NCI-H2227 (cell line): ENCODE measurements at regions not wholly inside any gene's neighbourhood (a gene's known extent, or its start where the extent isn't known, plus 50 kb on each side); places are given as distances from the start of the nearest gene placed in this dataset.
"Not testable (repeated sequence)": the region's sequence is repeated elsewhere in the genome, so short reads cannot be mapped to it uniquely, and the experiment has no call there.

Source experiments
- DNase-seq: peaks from one replicate; lab custom pipeline; 2025; ENCODE audit not compliant: unreplicated experiment; lab: John Stamatoyannopoulos, UW

DNA sequence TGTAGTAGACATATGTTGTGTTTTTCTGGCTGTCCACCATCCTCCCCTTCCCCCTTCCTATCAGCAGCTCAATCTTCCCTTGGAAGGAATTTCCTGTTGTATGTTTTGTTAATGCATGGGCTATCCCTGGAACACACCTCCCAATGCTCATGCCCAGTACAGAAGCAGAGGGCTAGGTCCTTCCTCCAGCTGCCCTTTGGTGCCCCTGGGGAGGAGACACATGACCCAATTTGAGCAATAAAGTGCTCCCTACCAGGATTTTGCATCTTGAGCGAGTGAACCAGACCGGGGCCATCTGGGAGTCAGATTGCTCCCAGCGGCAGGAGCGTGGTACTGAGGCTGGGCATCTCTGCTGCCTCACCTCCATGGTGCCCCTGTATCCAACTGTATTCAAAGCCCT, 141.5 kb upstream of the MED13 start:
- DNase-seq: no peak

GRCh38 chr17:62197156-62197555, 132.1 kb upstream of the MED13 start:
- DNase-seq: not testable (repeated sequence)

DNA sequence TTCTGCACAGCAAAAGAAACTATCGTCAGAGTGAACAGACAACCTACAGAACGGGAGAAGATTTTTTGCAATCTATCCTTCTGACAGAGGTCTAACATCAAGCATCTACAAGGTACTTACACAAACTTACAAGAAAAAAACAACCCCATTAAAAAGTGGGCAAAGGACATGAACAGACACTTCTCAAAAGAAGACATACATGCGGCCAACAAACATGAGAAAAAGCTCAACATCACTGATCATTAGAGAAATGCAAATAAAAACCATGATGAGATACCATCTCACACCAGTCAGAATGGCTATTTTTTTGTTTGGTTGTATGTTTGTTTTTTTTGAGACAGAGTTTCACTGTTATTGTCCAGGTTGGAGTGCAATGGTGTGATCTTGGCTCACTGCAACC, 131.5 kb upstream of the MED13 start:
- not testable (repeated sequence) for DNase-seq

DNA sequence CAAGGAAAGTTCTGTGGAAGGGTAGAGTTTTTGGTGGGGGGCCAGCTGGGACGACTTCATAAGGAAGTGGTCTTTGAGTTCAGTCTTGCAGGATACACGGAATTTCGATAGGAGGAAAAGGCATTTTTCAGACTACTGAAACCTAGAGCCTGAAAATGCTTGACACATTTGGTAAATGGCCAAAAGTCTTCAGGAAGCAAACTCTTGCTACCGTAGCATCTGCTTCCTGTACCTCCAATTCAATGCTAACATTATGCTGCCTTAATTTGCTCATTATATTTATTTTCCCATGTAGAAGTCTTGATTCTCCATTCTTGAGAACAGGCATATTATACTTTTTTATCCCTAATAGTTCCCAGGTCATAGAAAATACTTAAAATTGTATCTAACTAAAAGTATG, 129.3 kb upstream of the MED13 start:
- DNase-seq: no peak

GRCh38 chr17:62193249-62193648, 128.2 kb upstream of the MED13 start:
- no peak for DNase-seq

- DNase-seq: no peak
Observed at GRCh38 chr17:62191390-62192361, 126.6 kb upstream of the MED13 start.

DNA sequence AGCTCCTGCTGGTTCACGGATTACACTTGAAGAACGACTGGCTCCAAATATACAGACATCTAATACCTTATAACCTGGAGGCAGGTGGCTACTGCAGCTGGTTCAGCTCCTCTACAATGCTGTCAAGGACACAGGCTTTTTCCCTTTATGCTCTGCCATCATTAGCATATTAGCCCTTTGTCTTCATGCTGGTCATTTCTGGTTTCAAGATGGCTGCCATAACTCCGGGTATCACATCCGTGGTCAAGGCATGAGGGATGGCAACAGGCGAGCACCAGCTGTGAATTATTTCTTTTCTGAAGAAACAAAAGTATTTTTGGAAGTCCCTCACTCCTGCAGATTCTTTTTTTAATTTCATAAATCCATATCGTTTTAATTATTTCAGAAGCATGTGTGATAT, 124.3 kb upstream of the MED13 start:
- no peak for DNase-seq

GRCh38 chr17:62188713-62189112, 123.6 kb upstream of the MED13 start:
- DNase-seq: no peak

GRCh38 chr17:62187681-62188080, 122.6 kb upstream of the MED13 start:
- no peak for DNase-seq

- no peak for DNase-seq
Observed at GRCh38 chr17:62186841-62187240, 121.8 kb upstream of the MED13 start.

DNA sequence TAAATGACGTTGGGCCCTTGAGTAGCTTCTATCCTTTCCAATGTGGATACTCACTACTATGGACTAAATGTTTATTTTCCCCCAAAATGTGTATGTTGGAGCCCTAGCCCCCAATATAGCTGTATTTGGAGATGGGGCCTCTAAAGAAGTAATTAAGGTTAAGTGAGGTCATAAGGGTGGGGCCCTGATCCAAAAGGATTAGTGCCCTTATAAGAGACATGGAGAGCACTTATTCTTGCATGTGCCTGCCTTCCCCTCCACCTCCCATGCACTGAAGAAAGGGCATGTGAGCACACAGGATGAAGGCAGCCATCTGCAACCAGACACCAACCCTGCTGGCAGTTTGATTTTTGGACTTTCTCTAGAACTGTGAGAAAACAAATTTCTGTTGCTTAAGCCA, 115.7 kb upstream of the MED13 start:
- DNase-seq: no peak

DNA sequence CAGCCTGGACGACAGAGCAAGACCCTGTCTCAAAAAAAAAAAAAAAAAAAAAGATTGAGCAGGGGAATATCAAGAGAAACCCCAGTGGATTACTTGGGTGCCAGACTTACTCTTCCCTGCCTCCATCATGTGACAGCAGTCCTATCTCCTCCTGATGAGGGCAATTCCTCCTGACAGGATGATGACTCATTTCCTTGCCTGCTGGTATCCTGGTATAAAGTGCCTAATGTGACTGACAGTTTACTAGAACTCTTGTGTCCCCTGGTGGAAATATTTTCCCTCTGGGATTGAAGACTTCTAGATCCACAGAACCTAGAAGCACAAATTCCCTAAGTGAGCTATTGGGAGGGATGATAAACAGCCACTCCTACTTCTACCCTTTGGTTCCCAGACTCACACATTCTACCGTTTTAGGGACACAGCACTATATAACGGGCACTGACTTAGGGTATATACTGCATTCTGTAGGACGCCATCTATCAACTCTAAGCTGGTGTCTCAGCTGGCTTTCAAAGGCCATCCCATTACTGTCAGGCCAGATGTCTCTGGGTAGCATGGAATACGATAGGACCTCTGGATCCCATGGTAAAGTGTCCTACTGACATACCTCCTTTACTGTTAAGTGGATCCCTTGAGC, 114.6 kb upstream of the MED13 start:
- DNase-seq: no peak

DNA sequence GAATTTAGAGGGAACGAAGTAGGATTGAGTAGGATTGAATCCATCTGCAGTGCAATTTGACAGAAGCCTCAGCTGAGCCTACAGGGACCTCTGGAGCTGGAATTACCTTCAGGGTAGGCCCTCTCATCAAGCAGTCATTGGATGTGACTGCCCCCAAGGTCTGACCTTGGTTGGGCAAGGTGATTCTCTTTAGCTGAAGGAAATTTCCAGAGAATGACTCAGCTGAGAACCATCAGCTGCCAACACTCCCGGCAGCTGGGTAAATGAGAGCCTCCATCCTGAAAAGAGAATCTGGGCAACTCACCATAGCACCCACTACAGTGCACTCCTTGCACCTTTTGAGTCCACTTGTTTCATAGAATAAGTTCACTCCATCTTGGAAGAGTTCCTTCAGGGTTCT, 113.5 kb upstream of the MED13 start:
- no peak for DNase-seq

GRCh38 chr17:62172492-62173291, 107.6 kb upstream of the MED13 start:
- no peak for DNase-seq

GRCh38 chr17:62167076-62167475, 102.0 kb upstream of the MED13 start:
- DNase-seq: no peak

- no peak for DNase-seq
Observed at GRCh38 chr17:62164747-62165722, 100.0 kb upstream of the MED13 start.

- no peak for DNase-seq
Observed at GRCh38 chr17:62163847-62164246, 98.8 kb upstream of the MED13 start.

DNA sequence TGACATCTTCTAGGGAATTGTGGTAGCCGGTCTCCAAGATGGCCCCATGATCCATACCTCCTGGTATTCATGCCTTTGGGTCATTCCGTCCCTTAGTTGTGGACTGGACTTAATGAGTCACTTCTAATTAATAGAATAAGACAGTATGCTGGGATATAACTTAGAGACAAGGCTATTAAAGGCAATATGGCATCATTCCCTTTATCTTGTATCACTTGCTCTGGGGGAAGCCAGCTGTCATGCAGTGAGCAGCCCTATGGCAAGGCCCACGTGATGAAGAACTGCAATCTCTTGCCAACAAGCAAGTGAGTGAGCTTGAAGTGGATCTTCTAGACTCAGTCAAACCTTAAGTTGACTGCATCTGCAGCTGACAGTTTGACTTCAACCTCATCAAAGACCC, 97.8 kb upstream of the MED13 start:
- DNase-seq: no peak

DNA sequence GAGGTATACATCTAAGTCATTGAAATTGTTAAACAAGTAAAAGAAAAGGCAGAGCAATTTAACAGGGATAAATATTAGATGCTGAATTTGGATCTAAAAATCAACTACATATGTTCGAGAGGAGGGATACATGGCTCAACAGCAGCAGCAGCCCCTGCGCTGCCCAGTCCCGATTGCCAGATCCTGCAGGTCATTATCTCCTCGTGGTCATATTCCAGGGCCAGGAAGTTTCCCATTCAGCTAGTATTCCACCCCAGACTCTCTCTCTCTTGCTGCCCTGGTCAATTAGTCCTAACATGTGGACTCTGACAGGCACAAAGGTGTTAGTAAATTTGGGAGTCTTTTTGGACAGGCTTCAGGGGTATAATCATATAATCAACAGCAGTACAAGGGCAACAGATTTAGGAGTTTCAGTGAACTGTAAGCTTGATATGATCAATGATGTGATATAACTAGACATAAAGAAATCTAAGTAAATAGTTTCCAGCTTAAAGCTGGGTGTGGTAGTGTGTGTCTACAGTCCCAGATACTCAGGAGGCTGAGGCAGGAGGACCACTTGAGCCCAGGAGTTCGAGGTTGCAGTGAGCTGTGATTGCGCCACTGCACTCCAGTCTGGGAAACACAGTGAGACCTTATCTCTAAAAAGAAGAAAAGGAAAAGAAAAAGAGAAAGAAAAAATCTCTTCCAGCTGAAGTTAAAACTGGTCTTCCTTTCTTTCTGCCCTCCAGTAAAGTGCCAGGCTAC, 96.5 kb upstream of the MED13 start:
- DNase-seq: no peak

GRCh38 chr17:62160816-62161215, 95.7 kb upstream of the MED13 start:
- DNase-seq: no peak
